ENCODE measurements at regions not wholly inside any gene's neighbourhood (a gene's known extent, or its start where the extent isn't known, plus 50 kb on each side); places are given as distances from the start of the nearest gene placed in this dataset.

DNA sequence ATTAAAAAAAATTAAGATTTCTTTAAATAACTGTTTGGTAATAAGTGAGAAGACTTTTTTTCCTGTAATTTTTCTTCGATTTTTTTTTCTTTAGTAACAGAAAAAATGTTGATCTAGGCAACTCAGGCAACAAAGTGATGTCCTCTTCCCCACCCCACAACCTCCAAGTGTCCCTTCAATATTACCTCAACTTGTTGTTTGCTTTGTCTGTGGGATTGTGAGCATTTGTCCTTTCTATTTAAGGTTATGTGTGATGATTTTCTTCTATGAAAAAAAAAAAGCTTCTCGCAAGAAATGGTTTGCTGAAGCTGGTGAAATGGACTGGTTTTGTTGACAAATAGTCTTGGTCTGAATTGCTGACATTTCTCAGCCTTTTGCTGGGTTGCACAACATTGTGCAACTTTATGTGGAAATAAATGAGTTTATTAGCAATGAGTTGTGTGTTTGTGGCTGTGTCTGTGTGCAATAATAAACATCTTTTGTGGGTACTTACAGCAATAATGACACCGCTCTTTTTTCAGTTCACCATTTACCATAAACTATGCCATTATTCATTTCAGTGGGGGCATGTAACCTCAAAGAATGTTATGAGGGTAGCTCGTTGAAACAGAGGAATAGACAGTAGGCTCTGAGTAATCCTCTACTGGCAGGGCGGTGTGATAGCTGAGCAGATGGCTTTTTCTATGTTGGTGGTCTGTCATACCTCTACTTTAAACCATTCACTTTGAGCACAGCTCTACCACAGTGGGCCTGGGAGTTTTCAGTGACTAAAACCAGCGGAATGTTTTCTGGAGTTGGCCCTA, 218.4 kb downstream of the HLX start:
- H3K4me3 ChIP-seq (ENCODE audit: low read depth, low read length) = no peak overlapping the region
- TF ChIP-seq CTCF (IDR thresholded peaks at IDR 0.05; ENCODE audit: low read depth, low read length) = no peak
- DNase-seq (ENCODE audit: low read depth, low spot score) = peak; percentile 92
- in situ Hi-C loops (cut with HindIII; ENCODE audit: low sequenced_read_pairs) = no loop called here

- H3K4me3 ChIP-seq (ENCODE audit: low read depth, low read length) = no peak overlapping the region
- in situ Hi-C loops (cut with HindIII; ENCODE audit: low sequenced_read_pairs) = no loop called here
- TF ChIP-seq CTCF (IDR thresholded peaks at IDR 0.05; ENCODE audit: low read depth, low read length) = no peak
- DNase-seq (ENCODE audit: low read depth, low spot score) = no peak
Measured at GRCh38 chr1:221098471-221099405, 219.5 kb downstream of the HLX start.

- H3K4me3 ChIP-seq (ENCODE audit: low read depth, low read length) = no peak overlapping the region
- in situ Hi-C loops (cut with HindIII; ENCODE audit: low sequenced_read_pairs) = no loop called here
- no peak for DNase-seq (ENCODE audit: low read depth, low spot score)
- no peak for TF ChIP-seq CTCF (IDR thresholded peaks at IDR 0.05; ENCODE audit: low read depth, low read length)
Measured at GRCh38 chr1:221099747-221100595, 220.7 kb downstream of the HLX start.

DNA sequence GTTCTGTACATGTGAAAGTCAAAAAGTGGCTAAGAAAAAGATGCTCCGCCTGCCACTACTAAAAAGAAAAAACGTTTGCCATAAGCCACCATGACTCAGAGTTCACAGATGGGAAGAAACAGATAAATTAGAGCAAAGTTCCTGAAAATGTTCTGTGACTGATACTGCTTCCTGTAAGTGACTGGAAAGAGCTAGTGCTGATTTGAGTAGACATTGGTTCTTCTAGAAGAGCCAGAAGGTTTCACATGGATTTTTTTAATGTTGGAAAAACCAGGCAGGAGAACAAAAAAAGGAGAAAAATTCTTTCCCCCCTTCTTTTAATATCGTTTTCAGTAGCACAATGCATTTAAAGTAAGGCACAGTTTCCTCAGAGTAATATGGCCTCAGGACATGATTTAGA, 221.4 kb downstream of the HLX start:
- peak; percentile 85 for DNase-seq (ENCODE audit: low read depth, low spot score)
- no peak for TF ChIP-seq CTCF (IDR thresholded peaks at IDR 0.05; ENCODE audit: low read depth, low read length)
- H3K4me3 ChIP-seq (ENCODE audit: low read depth, low read length) = no peak overlapping the region
- in situ Hi-C loops (cut with HindIII; ENCODE audit: low sequenced_read_pairs) = no loop called here

- TF ChIP-seq CTCF (IDR thresholded peaks at IDR 0.05; ENCODE audit: low read depth, low read length) = no peak
- no peak overlapping the region for H3K4me3 ChIP-seq (ENCODE audit: low read depth, low read length)
- in situ Hi-C loops (cut with HindIII; ENCODE audit: low sequenced_read_pairs) = no loop called here
- DNase-seq (ENCODE audit: low read depth, low spot score) = peak; percentile 79
Measured at GRCh38 chr1:221101807-221102605, 222.8 kb downstream of the HLX start.

Measured in astrocyte of the spinal cord (primary cell).